Heart left ventricle (tissue), 16 donors: ENCODE measurements at regions not wholly inside any gene's neighbourhood (a gene's known extent, or its start where the extent isn't known, plus 50 kb on each side); places are given as distances from the start of the nearest gene placed in this dataset.
"Not testable (repeated sequence)": the region's sequence is repeated elsewhere in the genome, so short reads cannot be mapped to it uniquely, and the experiment has no call there.

Source experiments
- ATAC-seq, 4 donors: fragments of 200-7000 bp; cut with Tn5 transposase; one replicate each; pipeline ENCODE4 v1.9.1; 2020 to 2022; ENCODE audit warnings: moderate library complexity in 4 of 4, mild to moderate bottlenecking in 3 of 4, moderate number of reproducible peaks in 1 of 4
- DNase-seq, 5 donors: peaks; one replicate each; pipeline ENCODE4 v3.0.0-alpha.2; 2020
- H3K27ac ChIP-seq, 12 donors: fragments of 200-600 bp; sonication (generic) in 4 of 12; one replicate each; pipeline versions ENCODE4 v1.5.0 to v1.8.0; 2016 to 2022; ENCODE audit warnings: mild to moderate bottlenecking in 2 of 12
- H3K27me3 ChIP-seq, 9 donors: fragments of 200-600 bp; sonication (generic) in 2 of 9; one replicate each; pipeline versions ENCODE4 v1.5.1 to v1.8.0; 2016 to 2022; ENCODE audit warnings: mild to moderate bottlenecking in 3 of 9
- H3K36me3 ChIP-seq, 9 donors: fragments of 200-600 bp; sonication (generic) in 2 of 9; one replicate each; pipeline versions ENCODE4 v1.5.0 to v1.8.0; 2018 to 2022; ENCODE audit warnings: mild to moderate bottlenecking in 2 of 9
- H3K4me1 ChIP-seq, 12 donors: fragments of 200-600 bp; sonication (generic) in 4 of 12; one replicate each; pipeline versions ENCODE4 v1.5.0 to v1.8.0; 2016 to 2022; ENCODE audit warnings: mild to moderate bottlenecking in 3 of 12
- H3K4me3 ChIP-seq, 12 donors: fragments of 200-600 bp; sonication (generic) in 4 of 12; one replicate each; pipeline versions ENCODE4 v1.5.0 to v1.8.0; 2017 to 2022; ENCODE audit warnings: mild to moderate bottlenecking in 9 of 12, moderate library complexity in 4 of 12
- H3K9me3 ChIP-seq, 12 donors: fragments of 200-600 bp; sonication (generic) in 4 of 12; one replicate each; pipeline versions ENCODE4 v1.5.0 to v1.8.0; 2016 to 2022; ENCODE audit warnings: mild to moderate bottlenecking in 1 of 12
- CTCF ChIP-seq, 12 donors: fragments of 200-600 bp; sonication (generic) in 4 of 12; IDR thresholded peaks; one replicate each; pipeline versions ENCODE4 v1.5.0 to v1.8.0; 2018 to 2022; ENCODE audit warnings: antibody characterized with exemption in 12 of 12, mild to moderate bottlenecking in 5 of 12
- POLR2A ChIP-seq, 2 donors: fragments of 450-650 bp; IDR thresholded peaks; one replicate each; pipeline ENCODE4 v1.6.1; 2017; ENCODE audit warnings: antibody characterized with exemption in 2 of 2, mild to moderate bottlenecking in 2 of 2, moderate library complexity in 2 of 2
- WGBS, 4 donors: extraction: QIAGEN DNeasy Blood & Tissue Kit in 2 of 4; methylation state at CpG; one replicate each; pipeline versions ENCODE4 v1.1.5 to v1.1.7; 2013 to 2018; 5-methylcytosine and 5-hydroxymethylcytosine counted together
- intact Hi-C, 10 donors: fragments of 100-400 bp; cut with DNase I; formaldehyde crosslinking; loops; one replicate each; pipeline versions ENCODE4 v1.11.1 to v1.14.2; 2022
- donor health status: ischemic (EF 13 %, LVEDD 7.1; RV severe dilation, severe dysfunction).
- donor health status: healthy with polysubstance abuse.
- donor health status: DM: no; HTN: yes; CAD: no.
- donor health status: DM: no; HTN: no; CAD: no.
- donor health status: ischemic (EF 25% LVEDD 6.9; RV normal size, moderate dysfunction).
- donor health status: ischemic (EF 25% LVEDD 5.7; RV mildly dilated, moderate dysfunction).
- donor health status: healthy.
- donor health status: DM: yes; HTN: yes; CAD: no.
- donor health status: ischemic (EF 35%, LVEDD 5.7; RV mildly dilated, moderate dysfunction).
- donor health status: nonischemic (EF 11% LVEDD 7.7; RV severe dilation, severe dysfunction).
- donor health status: DM: yes; HTN: yes; CAD: no.
- donor health status: PGD.
- donor health status: ischemic (EF 29% LVEDD 5.4; RV normal size, mild dysfunction).
- donor health status: nonischemic (EF 23%, LVEDD 6.1; RV moderate dilation, normal function).

DNA sequence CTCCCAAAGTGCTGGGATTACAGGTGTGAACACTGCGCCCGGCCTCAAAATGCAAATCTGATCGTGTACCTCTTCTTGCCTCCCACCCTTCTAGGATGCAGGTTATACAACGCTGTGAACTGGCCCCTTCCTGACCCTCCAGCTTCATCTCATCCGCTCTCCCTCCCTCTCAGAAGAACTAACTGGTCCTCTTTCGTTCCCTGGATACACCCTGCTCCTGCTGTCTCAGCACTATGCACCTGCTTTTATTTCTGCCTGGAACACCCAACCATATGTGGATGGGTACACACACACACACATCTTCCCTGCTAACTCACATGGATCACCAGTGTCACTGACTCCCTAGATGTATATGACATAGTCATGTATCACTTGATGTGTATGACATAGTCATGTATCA, 56.1 kb upstream of the VASH1 start:
- H3K27me3 ChIP-seq, result no peaks in the 10 kb centered on the region
- H3K9me3 ChIP-seq, result no peaks in the 10 kb centered on the region
- ATAC-seq (no peak), DNase-seq (no peak)
- no peak for TF ChIP-seq CTCF (IDR thresholded peaks at IDR 0.05)
- TF ChIP-seq POLR2A (IDR thresholded peaks at IDR 0.05), result no peak
- intact Hi-C loops, result no loop called here
- no peak overlapping the region for H3K27ac ChIP-seq
- no peak overlapping the region for H3K4me3 ChIP-seq
- WGBS, 4 donors, result 90 to 95% (median 95%) methylated on average over 6 of the region's 6 CpGs
- H3K4me1 ChIP-seq, result peaks cover 0 to 12% (median 2%) of the 10 kb centered on the region in 12 donors
- peaks cover 0 to 6% (median 0%) of the 10 kb centered on the region in 9 donors for H3K36me3 ChIP-seq

DNA sequence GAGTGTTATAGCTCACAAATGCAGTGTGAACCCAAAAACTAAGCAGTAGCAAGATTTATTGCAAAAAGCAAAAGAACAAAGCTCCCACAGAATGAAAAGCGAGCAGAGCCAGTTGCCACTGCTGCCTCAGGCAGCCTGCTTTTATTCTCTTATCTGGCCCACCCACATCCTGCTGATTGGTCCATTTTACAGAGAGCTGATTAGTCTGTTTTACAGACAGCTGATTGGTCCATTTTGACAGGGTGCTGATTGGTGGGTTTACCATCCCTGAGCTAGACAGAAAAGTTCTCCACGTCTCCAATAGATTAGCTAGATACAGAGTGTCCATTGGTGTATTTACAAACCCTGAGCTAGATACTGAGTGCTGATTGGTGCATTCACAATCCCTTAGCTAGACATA, 55.1 kb upstream of the VASH1 start:
- H3K4me3 ChIP-seq, DNase-seq, H3K27me3 ChIP-seq, H3K9me3 ChIP-seq, ATAC-seq, H3K27ac ChIP-seq, H3K36me3 ChIP-seq, intact Hi-C loops: not testable (repeated sequence)
- peaks cover 0 to 10% (median 2%) of the 10 kb centered on the region in 12 donors for H3K4me1 ChIP-seq
- 88 to 94% (median 93%) methylated on average over 2 of the region's 2 CpGs for WGBS, 4 donors

DNA sequence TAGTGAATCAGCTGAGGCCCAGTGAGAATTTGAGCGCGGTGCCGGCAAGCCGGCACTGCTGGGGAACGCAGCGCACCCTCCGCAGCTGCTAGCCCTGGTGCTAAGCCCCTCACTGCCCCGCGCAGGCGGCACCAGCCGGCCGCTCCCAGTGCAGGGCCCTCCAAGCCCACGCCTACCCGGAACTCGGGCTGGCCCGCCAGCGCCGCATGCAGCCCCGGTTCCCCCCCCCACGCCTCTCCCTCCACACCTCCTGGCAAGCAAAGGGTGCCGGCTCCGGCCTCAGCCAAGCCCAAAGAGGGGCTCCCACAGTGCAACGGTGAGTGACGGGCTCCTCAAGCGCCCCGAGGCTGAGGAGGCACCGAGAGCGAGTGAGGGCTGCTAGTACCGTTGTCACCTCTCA, 54.5 kb upstream of the VASH1 start:
- WGBS, 4 donors, result 89 to 96% (median 95%) methylated on average over 22 to 29 of the region's 29 CpGs
- ATAC-seq, result no peak
- Histone ChIP-seq H3K27ac (no peak overlapping the region), H3K9me3 (no peaks in the 10 kb centered on the region), H3K36me3 (peaks cover 0 to 6% (median 0%) of the 10 kb centered on the region in 9 donors), H3K4me1 (peaks cover 0 to 9% (median 0%) of the 10 kb centered on the region in 12 donors), H3K4me3 (no peak overlapping the region), H3K27me3 (no peaks in the 10 kb centered on the region)
- intact Hi-C loops, result no loop called here
- TF ChIP-seq POLR2A (IDR thresholded peaks at IDR 0.05), result no peak
- TF ChIP-seq CTCF (IDR thresholded peaks at IDR 0.05), result no peak
- peak in 1 of 5 donors; percentile 15 for DNase-seq

GRCh38 chr14:76708028-76708427, 53.2 kb upstream of the VASH1 start:
- DNase-seq, result no peak
- TF ChIP-seq CTCF (IDR thresholded peaks at IDR 0.05), result no peak
- no peak for TF ChIP-seq POLR2A (IDR thresholded peaks at IDR 0.05)
- intact Hi-C loops, result no loop called here
- Histone ChIP-seq H3K27ac (no peak overlapping the region), H3K9me3 (no peaks in the 10 kb centered on the region), H3K36me3 (peaks cover 0 to 6% (median 0%) of the 10 kb centered on the region in 9 donors), H3K4me3 (no peak overlapping the region), H3K27me3 (no peaks in the 10 kb centered on the region), H3K4me1 (peaks cover 0 to 9% (median 0%) of the 10 kb centered on the region in 12 donors)
- ATAC-seq, result no peak
- 88 to 91% (median 90%) methylated on average over 6 of the region's 6 CpGs for WGBS, 4 donors

- intact Hi-C loops, result loop anchor here in 1 of 10 donors (1.0 kb wide), 1 partner anchor 77 kb away; no protein-coding TSS in a partner anchor
- no peak for ATAC-seq
- peaks cover 0 to 10% (median 0%) of the 10 kb centered on the region in 12 donors for H3K4me1 ChIP-seq
- TF ChIP-seq CTCF (IDR thresholded peaks at IDR 0.05) (no peak), POLR2A (IDR thresholded peaks at IDR 0.05) (no peak)
- H3K36me3 ChIP-seq, result peaks cover 0 to 6% (median 0%) of the 10 kb centered on the region in 9 donors
- no peak overlapping the region for H3K27ac ChIP-seq
- H3K9me3 ChIP-seq, result no peaks in the 10 kb centered on the region
- 89 to 92% (median 91%) methylated on average over 8 of the region's 8 CpGs for WGBS, 4 donors
- DNase-seq, result peak in 1 of 5 donors; percentile 3
- no peaks in the 10 kb centered on the region for H3K27me3 ChIP-seq
- no peak overlapping the region for H3K4me3 ChIP-seq
These were observed 52.5 kb upstream of the VASH1 start for GRCh38 chr14:76708771-76709170.
